ENCODE measurements at regions not wholly inside any gene's neighbourhood (a gene's known extent, or its start where the extent isn't known, plus 50 kb on each side); places are given as distances from the start of the nearest gene placed in this dataset.

DNA sequence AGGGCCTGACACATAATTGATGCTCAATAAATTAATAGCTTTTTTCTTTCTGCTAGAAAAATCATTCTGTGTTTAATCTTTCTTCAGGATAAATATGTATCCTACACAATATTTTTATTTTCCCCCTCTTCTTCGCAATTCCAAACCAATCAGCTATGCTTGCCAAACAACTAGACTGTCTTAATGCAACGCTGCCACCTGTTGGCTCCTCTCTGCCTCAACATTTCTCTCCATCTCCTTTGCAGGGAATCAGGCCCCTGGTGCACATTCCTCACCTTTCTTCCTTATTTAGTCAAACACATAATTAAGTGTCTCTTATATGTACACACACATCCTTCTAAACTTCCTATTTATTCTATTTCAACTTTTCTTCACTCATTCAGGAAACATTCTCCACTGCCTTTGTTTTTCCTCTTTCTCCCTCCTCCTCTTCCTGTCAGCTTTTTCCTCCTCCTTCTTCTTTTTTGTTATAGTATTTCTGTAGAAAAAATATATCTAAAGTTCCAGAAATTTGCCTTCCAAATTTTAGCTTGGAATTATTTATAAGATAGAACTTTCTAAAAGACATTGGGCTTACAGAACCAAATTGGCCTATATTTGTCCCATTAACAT, 406.0 kb downstream of the PRKD1 start:
- no peaks in the 10 kb centered on the region for H3K36me3 ChIP-seq (ENCODE audit: control insufficient read depth, insufficient read depth, low read length)
- TF ChIP-seq, protein P1, sequence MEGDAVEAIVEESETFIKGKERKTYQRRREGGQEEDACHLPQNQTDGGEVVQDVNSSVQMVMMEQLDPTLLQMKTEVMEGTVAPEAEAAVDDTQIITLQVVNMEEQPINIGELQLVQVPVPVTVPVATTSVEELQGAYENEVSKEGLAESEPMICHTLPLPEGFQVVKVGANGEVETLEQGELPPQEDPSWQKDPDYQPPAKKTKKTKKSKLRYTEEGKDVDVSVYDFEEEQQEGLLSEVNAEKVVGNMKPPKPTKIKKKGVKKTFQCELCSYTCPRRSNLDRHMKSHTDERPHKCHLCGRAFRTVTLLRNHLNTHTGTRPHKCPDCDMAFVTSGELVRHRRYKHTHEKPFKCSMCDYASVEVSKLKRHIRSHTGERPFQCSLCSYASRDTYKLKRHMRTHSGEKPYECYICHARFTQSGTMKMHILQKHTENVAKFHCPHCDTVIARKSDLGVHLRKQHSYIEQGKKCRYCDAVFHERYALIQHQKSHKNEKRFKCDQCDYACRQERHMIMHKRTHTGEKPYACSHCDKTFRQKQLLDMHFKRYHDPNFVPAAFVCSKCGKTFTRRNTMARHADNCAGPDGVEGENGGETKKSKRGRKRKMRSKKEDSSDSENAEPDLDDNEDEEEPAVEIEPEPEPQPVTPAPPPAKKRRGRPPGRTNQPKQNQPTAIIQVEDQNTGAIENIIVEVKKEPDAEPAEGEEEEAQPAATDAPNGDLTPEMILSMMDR (IDR thresholded peaks at IDR 0.05; ENCODE audit: insufficient read depth, low read length, poor library complexity, severe bottlenecking), result no peak
- no peak for DNase-seq (ENCODE audit: extremely low read depth, insufficient read length)
- no peak overlapping the region for H3K4me3 ChIP-seq (replicated peaks; ENCODE audit: low read depth, low read length)
- no peaks in the 10 kb centered on the region for H3K27me3 ChIP-seq (replicated peaks; ENCODE audit: control insufficient read depth, insufficient read depth, low read length)
